ENCODE measurements at regions not wholly inside any gene's neighbourhood (a gene's known extent, or its start where the extent isn't known, plus 50 kb on each side); places are given as distances from the start of the nearest gene placed in this dataset.

DNA sequence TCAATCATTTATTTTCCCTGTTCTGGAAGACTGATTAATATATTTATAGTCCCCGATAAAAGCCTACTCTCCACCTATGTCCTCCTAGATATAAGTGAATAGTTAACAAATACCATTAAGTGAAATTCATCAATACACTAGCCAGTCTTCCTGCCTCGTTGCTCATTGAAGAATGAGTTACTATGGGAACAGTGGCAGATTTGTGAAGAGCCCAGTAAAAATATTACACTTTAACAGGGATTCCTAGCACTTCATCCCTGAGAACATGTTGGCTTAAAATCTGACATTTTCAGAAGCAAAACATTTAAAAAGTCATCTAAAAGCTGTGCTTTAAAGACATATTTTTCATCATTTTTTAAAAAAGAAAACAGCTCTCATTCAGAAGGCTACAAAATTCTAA lies 848.7 kb upstream of the NXPH2 start:
- Histone ChIP-seq H4K20me1 (replicated peaks; ENCODE audit: control insufficient read depth, insufficient read depth, low read length) (no peaks in the 10 kb centered on the region), H3K9ac (ENCODE audit: insufficient read depth in 1 of 2, low read depth in 2 of 2, low read length in 2 of 2) (no peak overlapping the region), H3K4me3 (no peak overlapping the region), H3K27ac (ENCODE audit: extremely low read depth, low read depth, low read length) (no peak overlapping the region), H2AFZ (ENCODE audit: low read depth, low read length) (no peak overlapping the region), H3K27me3 (ENCODE audit: control insufficient read depth in 2 of 2, insufficient read depth in 2 of 2, low read length in 2 of 2) (no peaks in the 10 kb centered on the region), H3K9me3 (replicated peaks; ENCODE audit: control insufficient read depth, insufficient read depth, low read depth, low read length) (no peaks in the 10 kb centered on the region), H3K4me2 (ENCODE audit: insufficient read depth, low read length) (no peak overlapping the region), H3K79me2 (ENCODE audit: control insufficient read depth, insufficient read depth, low read length) (no peaks in the 10 kb centered on the region), H3K4me1 (replicated peaks in 1 of 2; ENCODE audit: control insufficient read depth in 2 of 2, insufficient read depth in 2 of 2, low read length in 2 of 2) (no peaks in the 10 kb centered on the region), H3K9me1 (ENCODE audit: control insufficient read depth, insufficient read depth, low read length) (no peaks in the 10 kb centered on the region), H3K36me3 (ENCODE audit: control insufficient read depth, insufficient read depth, low read length) (no peaks in the 10 kb centered on the region)
- FAIRE-seq (no peak), DNase-seq (ENCODE audit: extremely low read depth in 1 of 4, low spot score in 3 of 4) (no peak), ATAC-seq (no peak)
- POLR2A ChIA-PET: no interaction called here
- no TSS peak for BruUV-seq (replicated peaks)
- intact Hi-C loops (cut with micrococcal nuclease) (no loop called here), in situ Hi-C loops (cut with MboI) (no loop called here)
- CTCF ChIA-PET (ENCODE audit: low intra/inter-chr PET ratio): no interaction called here
- no peak for TF ChIP-seq ZNF830 (CRISPR knock-in tag; IDR thresholded peaks at IDR 0.05)
- TF ChIP-seq ZSCAN29 (IDR thresholded peaks at IDR 0.05): no peak
- no peak for TF ChIP-seq HOXB6 (CRISPR knock-in tag; IDR thresholded peaks at IDR 0.05; ENCODE audit: borderline replicate concordance)
- TF ChIP-seq STAT5B (CRISPR knock-in tag; IDR thresholded peaks at IDR 0.05): no peak
- WGBS (ENCODE audit: insufficient coverage, low coverage, missing lambda C conversion rate): 0% methylated on average over 2 of the region's 2 CpGs

DNA sequence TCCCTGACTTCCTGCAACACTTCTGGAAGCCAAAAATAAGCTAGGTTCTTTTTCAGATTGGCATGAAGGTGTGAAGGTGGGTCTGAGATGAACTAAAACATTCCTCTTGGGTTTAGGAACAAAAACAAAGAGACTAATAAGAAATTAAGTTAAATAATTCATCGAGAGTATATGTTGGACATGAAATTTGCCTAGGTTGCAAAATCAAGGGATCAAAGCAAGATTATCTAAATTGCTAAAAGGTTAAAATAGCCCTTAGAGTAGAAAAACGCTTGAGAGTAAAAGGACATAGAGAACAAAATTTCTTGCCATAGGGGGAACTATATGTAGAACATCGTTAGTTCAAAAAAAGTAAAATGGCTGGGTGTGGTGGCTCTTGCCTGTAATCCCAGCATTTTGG lies 845.9 kb upstream of the NXPH2 start:
- POLR2A ChIA-PET: no interaction called here
- Histone ChIP-seq H3K4me1 (replicated peaks in 1 of 2; ENCODE audit: control insufficient read depth in 2 of 2, insufficient read depth in 2 of 2, low read length in 2 of 2) (no peaks in the 10 kb centered on the region), H3K27me3 (ENCODE audit: control insufficient read depth in 2 of 2, insufficient read depth in 2 of 2, low read length in 2 of 2) (no peaks in the 10 kb centered on the region), H3K4me3 (no peak overlapping the region), H3K9me3 (replicated peaks; ENCODE audit: control insufficient read depth, insufficient read depth, low read depth, low read length) (no peaks in the 10 kb centered on the region; the same call in 1 of the 2 replicates), H3K4me2 (ENCODE audit: insufficient read depth, low read length) (no peak overlapping the region), H3K9ac (ENCODE audit: insufficient read depth in 1 of 2, low read depth in 2 of 2, low read length in 2 of 2) (no peak overlapping the region), H3K36me3 (ENCODE audit: control insufficient read depth, insufficient read depth, low read length) (no peaks in the 10 kb centered on the region), H2AFZ (ENCODE audit: low read depth, low read length) (no peak overlapping the region), H3K79me2 (ENCODE audit: control insufficient read depth, insufficient read depth, low read length) (no peaks in the 10 kb centered on the region), H3K27ac (ENCODE audit: extremely low read depth, low read depth, low read length) (no peak overlapping the region), H4K20me1 (replicated peaks; ENCODE audit: control insufficient read depth, insufficient read depth, low read length) (no peaks in the 10 kb centered on the region), H3K9me1 (ENCODE audit: control insufficient read depth, insufficient read depth, low read length) (no peaks in the 10 kb centered on the region)
- ATAC-seq (no peak), DNase-seq (ENCODE audit: extremely low read depth in 1 of 4, low spot score in 3 of 4) (no peak), FAIRE-seq (no peak)
- in situ Hi-C loops (cut with MboI): no loop called here
- intact Hi-C loops (cut with micrococcal nuclease): no loop called here
- CTCF ChIA-PET (ENCODE audit: low intra/inter-chr PET ratio): no interaction called here
- no TSS peak for BruUV-seq (replicated peaks)
- no peak for TF ChIP-seq SIN3B (IDR thresholded peaks at IDR 0.05; ENCODE audit: low read depth)
- peak; percentile 22; the same call in 1 of the 2 replicates for TF ChIP-seq ZNF316 (IDR thresholded peaks at IDR 0.05)
- WGBS (ENCODE audit: insufficient coverage, low coverage, missing lambda C conversion rate): 0% methylated on average over 3 of the region's 3 CpGs
